Uterus (tissue), 2 donors: ENCODE measurements at regions not wholly inside any gene's neighbourhood (a gene's known extent, or its start where the extent isn't known, plus 50 kb on each side); places are given as distances from the start of the nearest gene placed in this dataset.

Source experiments
- CTCF ChIP-seq, 4 experiments: fragments of 200-600 bp in 2 of 4; fragments of 450-650 bp in 2 of 4; sonication (generic) in 2 of 4; IDR thresholded peaks; one replicate each; pipeline ENCODE4 v1.5.1; 2016 to 2019; ENCODE audit warnings: antibody characterized with exemption in 4 of 4, mild to moderate bottlenecking in 2 of 4, moderate library complexity in 1 of 4
- POLR2A ChIP-seq, 2 donors: fragments of 450-650 bp; IDR thresholded peaks; one replicate each; pipeline ENCODE4 v1.6.1; 2016; ENCODE audit warnings: antibody characterized with exemption in 2 of 2, mild to moderate bottlenecking in 1 of 2, moderate library complexity in 1 of 2

GRCh38 chr9:82532504-82533180, 530.3 kb downstream of the RASEF start:
- peak in 3 of 4 experiments; percentile 28 to 42 (median 33) for TF ChIP-seq CTCF (IDR thresholded peaks at IDR 0.05)
- no peak for TF ChIP-seq POLR2A (IDR thresholded peaks at IDR 0.05)
